ENCODE measurements at regions not wholly inside any gene's neighbourhood (a gene's known extent, or its start where the extent isn't known, plus 50 kb on each side); places are given as distances from the start of the nearest gene placed in this dataset.

DNA sequence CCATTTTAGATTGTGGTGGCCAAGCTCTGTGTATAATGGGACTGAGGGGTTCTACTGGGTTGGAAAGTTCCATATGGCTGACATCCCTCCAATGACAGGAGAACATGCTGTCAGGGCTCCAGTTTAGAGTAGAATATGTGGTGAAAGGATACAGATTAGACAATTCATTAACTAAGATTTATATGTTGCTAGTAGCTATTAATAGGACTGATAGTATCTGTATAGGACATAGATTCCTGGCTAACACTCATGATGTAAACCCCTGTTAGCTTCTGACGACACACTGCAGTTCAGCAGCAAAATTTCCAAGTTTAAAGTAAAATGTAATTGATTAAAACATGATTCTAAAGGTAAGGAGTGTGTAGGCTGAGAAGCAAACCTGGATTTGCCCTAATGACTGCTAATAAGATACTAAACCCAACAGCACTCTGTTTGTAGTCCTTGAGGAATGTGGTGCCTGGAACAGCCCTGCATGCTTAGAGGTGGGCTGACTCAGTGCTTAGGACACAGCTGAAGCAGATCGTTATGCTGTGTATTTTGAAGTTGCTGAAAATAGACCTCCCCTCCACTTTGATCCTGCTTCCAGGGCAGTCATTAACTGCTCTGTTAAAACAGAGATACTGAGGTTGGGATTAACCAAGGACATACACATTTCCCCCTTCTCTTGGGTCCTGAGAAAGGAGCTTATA is 1129.6 kb downstream of the SORCS3 start (continued):
- TF ChIP-seq, protein P1, sequence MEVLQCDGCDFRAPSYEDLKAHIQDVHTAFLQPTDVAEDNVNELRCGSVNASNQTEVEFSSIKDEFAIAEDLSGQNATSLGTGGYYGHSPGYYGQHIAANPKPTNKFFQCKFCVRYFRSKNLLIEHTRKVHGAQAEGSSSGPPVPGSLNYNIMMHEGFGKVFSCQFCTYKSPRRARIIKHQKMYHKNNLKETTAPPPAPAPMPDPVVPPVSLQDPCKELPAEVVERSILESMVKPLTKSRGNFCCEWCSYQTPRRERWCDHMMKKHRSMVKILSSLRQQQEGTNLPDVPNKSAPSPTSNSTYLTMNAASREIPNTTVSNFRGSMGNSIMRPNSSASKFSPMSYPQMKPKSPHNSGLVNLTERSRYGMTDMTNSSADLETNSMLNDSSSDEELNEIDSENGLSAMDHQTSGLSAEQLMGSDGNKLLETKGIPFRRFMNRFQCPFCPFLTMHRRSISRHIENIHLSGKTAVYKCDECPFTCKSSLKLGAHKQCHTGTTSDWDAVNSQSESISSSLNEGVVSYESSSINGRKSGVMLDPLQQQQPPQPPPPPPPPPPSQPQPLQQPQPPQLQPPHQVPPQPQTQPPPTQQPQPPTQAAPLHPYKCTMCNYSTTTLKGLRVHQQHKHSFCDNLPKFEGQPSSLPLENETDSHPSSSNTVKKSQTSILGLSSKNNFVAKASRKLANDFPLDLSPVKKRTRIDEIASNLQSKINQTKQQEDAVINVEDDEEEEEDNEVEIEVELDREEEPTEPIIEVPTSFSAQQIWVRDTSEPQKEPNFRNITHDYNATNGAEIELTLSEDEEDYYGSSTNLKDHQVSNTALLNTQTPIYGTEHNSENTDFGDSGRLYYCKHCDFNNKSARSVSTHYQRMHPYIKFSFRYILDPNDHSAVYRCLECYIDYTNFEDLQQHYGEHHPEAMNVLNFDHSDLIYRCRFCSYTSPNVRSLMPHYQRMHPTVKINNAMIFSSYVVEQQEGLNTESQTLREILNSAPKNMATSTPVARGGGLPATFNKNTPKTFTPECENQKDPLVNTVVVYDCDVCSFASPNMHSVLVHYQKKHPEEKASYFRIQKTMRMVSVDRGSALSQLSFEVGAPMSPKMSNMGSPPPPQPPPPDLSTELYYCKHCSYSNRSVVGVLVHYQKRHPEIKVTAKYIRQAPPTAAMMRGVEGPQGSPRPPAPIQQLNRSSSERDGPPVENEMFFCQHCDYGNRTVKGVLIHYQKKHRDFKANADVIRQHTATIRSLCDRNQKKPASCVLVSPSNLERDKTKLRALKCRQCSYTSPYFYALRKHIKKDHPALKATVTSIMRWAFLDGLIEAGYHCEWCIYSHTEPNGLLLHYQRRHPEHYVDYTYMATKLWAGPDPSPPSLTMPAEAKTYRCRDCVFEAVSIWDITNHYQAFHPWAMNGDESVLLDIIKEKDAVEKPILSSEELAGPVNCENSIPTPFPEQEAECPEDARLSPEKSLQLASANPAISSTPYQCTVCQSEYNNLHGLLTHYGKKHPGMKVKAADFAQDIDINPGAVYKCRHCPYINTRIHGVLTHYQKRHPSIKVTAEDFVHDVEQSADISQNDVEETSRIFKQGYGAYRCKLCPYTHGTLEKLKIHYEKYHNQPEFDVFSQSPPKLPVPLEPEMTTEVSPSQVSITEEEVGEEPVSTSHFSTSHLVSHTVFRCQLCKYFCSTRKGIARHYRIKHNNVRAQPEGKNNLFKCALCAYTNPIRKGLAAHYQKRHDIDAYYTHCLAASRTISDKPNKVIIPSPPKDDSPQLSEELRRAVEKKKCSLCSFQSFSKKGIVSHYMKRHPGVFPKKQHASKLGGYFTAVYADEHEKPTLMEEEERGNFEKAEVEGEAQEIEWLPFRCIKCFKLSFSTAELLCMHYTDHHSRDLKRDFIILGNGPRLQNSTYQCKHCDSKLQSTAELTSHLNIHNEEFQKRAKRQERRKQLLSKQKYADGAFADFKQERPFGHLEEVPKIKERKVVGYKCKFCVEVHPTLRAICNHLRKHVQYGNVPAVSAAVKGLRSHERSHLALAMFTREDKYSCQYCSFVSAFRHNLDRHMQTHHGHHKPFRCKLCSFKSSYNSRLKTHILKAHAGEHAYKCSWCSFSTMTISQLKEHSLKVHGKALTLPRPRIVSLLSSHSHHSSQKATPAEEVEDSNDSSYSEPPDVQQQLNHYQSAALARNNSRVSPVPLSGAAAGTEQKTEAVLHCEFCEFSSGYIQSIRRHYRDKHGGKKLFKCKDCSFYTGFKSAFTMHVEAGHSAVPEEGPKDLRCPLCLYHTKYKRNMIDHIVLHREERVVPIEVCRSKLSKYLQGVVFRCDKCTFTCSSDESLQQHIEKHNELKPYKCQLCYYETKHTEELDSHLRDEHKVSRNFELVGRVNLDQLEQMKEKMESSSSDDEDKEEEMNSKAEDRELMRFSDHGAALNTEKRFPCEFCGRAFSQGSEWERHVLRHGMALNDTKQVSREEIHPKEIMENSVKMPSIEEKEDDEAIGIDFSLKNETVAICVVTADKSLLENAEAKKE (CRISPR knock-in tag; IDR thresholded peaks at IDR 0.05): no peak
- TF ChIP-seq STAT1 (IDR thresholded peaks at IDR 0.05; ENCODE audit: unreplicated experiment) (no peak), POLR2AphosphoS5 (IDR thresholded peaks at IDR 0.05; ENCODE audit: low read depth) (no peak), JUNB (IDR thresholded peaks at IDR 0.05; ENCODE audit: unreplicated experiment) (no peak), ZNF331 (CRISPR knock-in tag; IDR thresholded peaks at IDR 0.05; ENCODE audit: low read depth) (no peak), NANOG (IDR thresholded peaks at IDR 0.05; ENCODE audit: borderline replicate concordance) (no peak), ZNF114 (CRISPR knock-in tag; IDR thresholded peaks at IDR 0.05) (no peak), EZH2phosphoT487 (IDR thresholded peaks at IDR 0.05; ENCODE audit: unreplicated experiment) (no peak)

DNA sequence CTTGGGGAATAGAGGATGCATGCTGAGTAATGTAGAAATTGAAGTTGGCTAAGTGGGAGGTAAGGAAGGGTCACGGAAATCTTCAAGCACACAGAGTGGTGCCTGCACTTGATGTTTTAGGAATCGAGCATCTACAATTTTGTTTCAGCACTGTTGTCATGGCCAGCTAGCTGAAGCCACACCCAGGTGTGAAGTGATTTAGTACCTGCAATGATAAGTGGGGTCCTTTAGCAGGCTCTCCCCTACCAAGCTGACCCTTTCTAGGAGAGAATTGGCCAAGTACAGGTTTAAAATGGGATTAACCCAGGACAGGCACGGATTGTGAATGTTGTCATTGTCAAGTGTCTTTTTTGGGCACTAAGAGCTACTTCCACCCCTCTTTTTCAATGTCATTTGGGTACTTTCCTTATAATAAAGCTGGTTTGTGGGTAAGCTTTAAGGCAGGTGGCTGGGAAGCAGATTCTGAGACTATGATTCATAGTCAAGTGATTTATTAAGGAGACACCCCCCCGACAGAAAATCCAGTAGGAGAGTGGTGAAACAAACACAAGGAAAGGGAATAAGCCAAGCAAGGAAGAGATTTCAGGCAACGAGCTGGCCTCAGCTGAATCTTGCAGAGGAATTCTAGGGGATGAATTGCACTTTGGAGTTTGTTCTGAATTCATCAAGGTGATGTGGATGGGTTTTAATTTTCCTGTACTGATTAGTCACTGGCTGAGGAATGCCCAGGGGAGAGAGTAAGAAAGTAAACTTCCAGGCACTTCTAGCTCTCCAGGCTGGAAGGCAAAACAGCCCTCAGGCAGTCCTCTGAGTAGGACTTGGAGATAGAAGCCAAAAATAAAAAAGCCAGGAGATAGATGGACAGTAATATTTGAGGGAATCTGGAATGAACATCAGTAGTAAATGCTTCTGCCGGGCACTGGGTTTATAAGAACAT is 1128.4 kb downstream of the SORCS3 start:
- H3K27me3 ChIP-seq (ENCODE audit: insufficient read depth): no peaks in the 10 kb centered on the region
- H3K79me2 ChIP-seq (replicated peaks; ENCODE audit: insufficient read depth): no peaks in the 10 kb centered on the region
- Mint-ChIP-seq H3K27ac (no peak overlapping the region), H3K27me3 (ENCODE audit: insufficient read depth, low read depth, poor library complexity) (no peaks in the 10 kb centered on the region), H3K4me3 (no peak overlapping the region), H3K9me3 (no peaks in the 10 kb centered on the region), H3K4me1 (no peaks in the 10 kb centered on the region), H3K36me3 (ENCODE audit: low read depth) (no peaks in the 10 kb centered on the region)
- ATAC-seq (no peak), DNase-seq (ENCODE audit: low spot score) (no peak)
- H3F3A ChIP-seq (replicated peaks; ENCODE audit: low read depth): no peaks in the 10 kb centered on the region
- H2AFZ ChIP-seq: no peak overlapping the region
- H3K4me2 ChIP-seq: no peak overlapping the region
- H3K4me1 ChIP-seq (ENCODE audit: insufficient read depth): no peaks in the 10 kb centered on the region
- no peaks in the 10 kb centered on the region for H3K36me3 ChIP-seq (ENCODE audit: insufficient read depth)
- H3K4me3 ChIP-seq: no peak overlapping the region
- no peaks in the 10 kb centered on the region for H3K9me2 ChIP-seq (ENCODE audit: insufficient read depth)
- H3K27ac ChIP-seq (ENCODE audit: low read depth): no peak overlapping the region
- no peaks in the 10 kb centered on the region for H4K20me1 ChIP-seq (replicated peaks; ENCODE audit: insufficient read depth)
- TF ChIP-seq POLR2AphosphoS5 (IDR thresholded peaks at IDR 0.05; ENCODE audit: low read depth): no peak
- TF ChIP-seq NANOG (IDR thresholded peaks at IDR 0.05; ENCODE audit: borderline replicate concordance): no peak
- no peak for TF ChIP-seq EZH2 (IDR thresholded peaks at IDR 0.05; ENCODE audit: low read depth, unreplicated experiment)
- TF ChIP-seq, protein P2, sequence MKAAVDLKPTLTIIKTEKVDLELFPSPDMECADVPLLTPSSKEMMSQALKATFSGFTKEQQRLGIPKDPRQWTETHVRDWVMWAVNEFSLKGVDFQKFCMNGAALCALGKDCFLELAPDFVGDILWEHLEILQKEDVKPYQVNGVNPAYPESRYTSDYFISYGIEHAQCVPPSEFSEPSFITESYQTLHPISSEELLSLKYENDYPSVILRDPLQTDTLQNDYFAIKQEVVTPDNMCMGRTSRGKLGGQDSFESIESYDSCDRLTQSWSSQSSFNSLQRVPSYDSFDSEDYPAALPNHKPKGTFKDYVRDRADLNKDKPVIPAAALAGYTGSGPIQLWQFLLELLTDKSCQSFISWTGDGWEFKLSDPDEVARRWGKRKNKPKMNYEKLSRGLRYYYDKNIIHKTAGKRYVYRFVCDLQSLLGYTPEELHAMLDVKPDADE (IDR thresholded peaks at IDR 0.05): no peak
- no peak for TF ChIP-seq ZNF331 (CRISPR knock-in tag; IDR thresholded peaks at IDR 0.05; ENCODE audit: low read depth)
- TF ChIP-seq, protein P3, sequence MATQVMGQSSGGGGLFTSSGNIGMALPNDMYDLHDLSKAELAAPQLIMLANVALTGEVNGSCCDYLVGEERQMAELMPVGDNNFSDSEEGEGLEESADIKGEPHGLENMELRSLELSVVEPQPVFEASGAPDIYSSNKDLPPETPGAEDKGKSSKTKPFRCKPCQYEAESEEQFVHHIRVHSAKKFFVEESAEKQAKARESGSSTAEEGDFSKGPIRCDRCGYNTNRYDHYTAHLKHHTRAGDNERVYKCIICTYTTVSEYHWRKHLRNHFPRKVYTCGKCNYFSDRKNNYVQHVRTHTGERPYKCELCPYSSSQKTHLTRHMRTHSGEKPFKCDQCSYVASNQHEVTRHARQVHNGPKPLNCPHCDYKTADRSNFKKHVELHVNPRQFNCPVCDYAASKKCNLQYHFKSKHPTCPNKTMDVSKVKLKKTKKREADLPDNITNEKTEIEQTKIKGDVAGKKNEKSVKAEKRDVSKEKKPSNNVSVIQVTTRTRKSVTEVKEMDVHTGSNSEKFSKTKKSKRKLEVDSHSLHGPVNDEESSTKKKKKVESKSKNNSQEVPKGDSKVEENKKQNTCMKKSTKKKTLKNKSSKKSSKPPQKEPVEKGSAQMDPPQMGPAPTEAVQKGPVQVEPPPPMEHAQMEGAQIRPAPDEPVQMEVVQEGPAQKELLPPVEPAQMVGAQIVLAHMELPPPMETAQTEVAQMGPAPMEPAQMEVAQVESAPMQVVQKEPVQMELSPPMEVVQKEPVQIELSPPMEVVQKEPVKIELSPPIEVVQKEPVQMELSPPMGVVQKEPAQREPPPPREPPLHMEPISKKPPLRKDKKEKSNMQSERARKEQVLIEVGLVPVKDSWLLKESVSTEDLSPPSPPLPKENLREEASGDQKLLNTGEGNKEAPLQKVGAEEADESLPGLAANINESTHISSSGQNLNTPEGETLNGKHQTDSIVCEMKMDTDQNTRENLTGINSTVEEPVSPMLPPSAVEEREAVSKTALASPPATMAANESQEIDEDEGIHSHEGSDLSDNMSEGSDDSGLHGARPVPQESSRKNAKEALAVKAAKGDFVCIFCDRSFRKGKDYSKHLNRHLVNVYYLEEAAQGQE (IDR thresholded peaks at IDR 0.05; ENCODE audit: unreplicated experiment): no peak
- no peak for TF ChIP-seq ZNF114 (CRISPR knock-in tag; IDR thresholded peaks at IDR 0.05)
- TF ChIP-seq STAT1 (IDR thresholded peaks at IDR 0.05; ENCODE audit: unreplicated experiment): no peak

All from GM23338 (cell line).